ENCODE measurements at regions not wholly inside any gene's neighbourhood (a gene's known extent, or its start where the extent isn't known, plus 50 kb on each side); places are given as distances from the start of the nearest gene placed in this dataset.
A peak's percentile ranks its signal among the peaks of the same experiment; 100 is the strongest.
"Not testable (repeated sequence)": the region's sequence is repeated elsewhere in the genome, so short reads cannot be mapped to it uniquely, and the experiment has no call there.

- no peak for DNase-seq (ENCODE audit: low spot score)
Measured at GRCh38 chr5:74534397-74535129, 106.0 kb downstream of the ENC1 start.

- no peak for DNase-seq (ENCODE audit: low spot score)
Measured at GRCh38 chr5:74530326-74531050, 110.0 kb downstream of the ENC1 start.

GRCh38 chr5:74529101-74529500, 111.4 kb downstream of the ENC1 start:
- no peak for DNase-seq (ENCODE audit: low spot score)

- no peak for DNase-seq (ENCODE audit: low spot score)
Measured at GRCh38 chr5:74526111-74526510, 114.4 kb downstream of the ENC1 start.

GRCh38 chr5:74524767-74525166, 115.8 kb downstream of the ENC1 start:
- not testable (repeated sequence) for DNase-seq (ENCODE audit: low spot score)

GRCh38 chr5:74523698-74524097, 116.8 kb downstream of the ENC1 start:
- DNase-seq (ENCODE audit: low spot score): not testable (repeated sequence)

- not testable (repeated sequence) for DNase-seq (ENCODE audit: low spot score)
Measured at GRCh38 chr5:74522838-74523237, 117.7 kb downstream of the ENC1 start.

- DNase-seq (ENCODE audit: low spot score): no peak
Measured at GRCh38 chr5:74521401-74521800, 119.1 kb downstream of the ENC1 start.

- DNase-seq (ENCODE audit: low spot score): no peak
Measured at GRCh38 chr5:74519679-74520078, 120.8 kb downstream of the ENC1 start.

- DNase-seq (ENCODE audit: low spot score): no peak
Measured at GRCh38 chr5:74519161-74519571, 121.4 kb downstream of the ENC1 start.

GRCh38 chr5:74517700-74518099, 122.8 kb downstream of the ENC1 start:
- DNase-seq (ENCODE audit: low spot score): peak; percentile 71

GRCh38 chr5:74516211-74516636, 124.3 kb downstream of the ENC1 start:
- peak; percentile 37 for DNase-seq (ENCODE audit: low spot score)

- no peak for DNase-seq (ENCODE audit: low spot score)
Measured at GRCh38 chr5:74514888-74515551, 125.5 kb downstream of the ENC1 start.

GRCh38 chr5:74511770-74512169, 128.8 kb downstream of the ENC1 start:
- DNase-seq (ENCODE audit: low spot score): not testable (repeated sequence)

- no peak for DNase-seq (ENCODE audit: low spot score)
Measured at GRCh38 chr5:74510476-74511075, 130.0 kb downstream of the ENC1 start.

GRCh38 chr5:74507370-74508005, 133.0 kb downstream of the ENC1 start:
- no peak for DNase-seq (ENCODE audit: low spot score)

- DNase-seq (ENCODE audit: low spot score): no peak
Measured at GRCh38 chr5:74506119-74506518, 134.4 kb downstream of the ENC1 start.

GRCh38 chr5:74504463-74504862, 136.1 kb downstream of the ENC1 start:
- DNase-seq (ENCODE audit: low spot score): no peak

- DNase-seq (ENCODE audit: low spot score): no peak
Measured at GRCh38 chr5:74502479-74502950, 138.0 kb downstream of the ENC1 start.

- DNase-seq (ENCODE audit: low spot score): no peak
Measured at GRCh38 chr5:74501674-74502478, 138.7 kb downstream of the ENC1 start.
